ENCODE measurements at regions not wholly inside any gene's neighbourhood (a gene's known extent, or its start where the extent isn't known, plus 50 kb on each side); places are given as distances from the start of the nearest gene placed in this dataset.

DNA sequence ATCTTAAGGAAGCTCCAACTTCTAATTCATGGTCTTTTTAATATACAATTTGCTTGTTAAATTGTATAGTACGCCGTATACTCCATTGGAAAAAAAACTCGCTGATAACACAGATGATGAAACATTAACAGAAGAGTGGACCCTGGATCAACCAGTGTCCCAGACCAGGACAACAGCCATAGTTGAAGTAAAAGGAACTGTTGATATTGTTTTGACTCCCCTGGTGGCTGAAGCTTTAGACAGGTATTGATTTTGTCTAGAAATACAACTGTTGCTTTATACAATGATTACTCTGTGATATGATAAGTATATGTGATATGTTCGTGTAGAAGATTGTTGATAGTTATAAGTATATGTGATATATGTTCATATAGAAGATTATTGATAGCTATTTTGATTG lies 91.7 kb downstream of the BLTP1 start:
- TF ChIP-seq, protein P1, sequence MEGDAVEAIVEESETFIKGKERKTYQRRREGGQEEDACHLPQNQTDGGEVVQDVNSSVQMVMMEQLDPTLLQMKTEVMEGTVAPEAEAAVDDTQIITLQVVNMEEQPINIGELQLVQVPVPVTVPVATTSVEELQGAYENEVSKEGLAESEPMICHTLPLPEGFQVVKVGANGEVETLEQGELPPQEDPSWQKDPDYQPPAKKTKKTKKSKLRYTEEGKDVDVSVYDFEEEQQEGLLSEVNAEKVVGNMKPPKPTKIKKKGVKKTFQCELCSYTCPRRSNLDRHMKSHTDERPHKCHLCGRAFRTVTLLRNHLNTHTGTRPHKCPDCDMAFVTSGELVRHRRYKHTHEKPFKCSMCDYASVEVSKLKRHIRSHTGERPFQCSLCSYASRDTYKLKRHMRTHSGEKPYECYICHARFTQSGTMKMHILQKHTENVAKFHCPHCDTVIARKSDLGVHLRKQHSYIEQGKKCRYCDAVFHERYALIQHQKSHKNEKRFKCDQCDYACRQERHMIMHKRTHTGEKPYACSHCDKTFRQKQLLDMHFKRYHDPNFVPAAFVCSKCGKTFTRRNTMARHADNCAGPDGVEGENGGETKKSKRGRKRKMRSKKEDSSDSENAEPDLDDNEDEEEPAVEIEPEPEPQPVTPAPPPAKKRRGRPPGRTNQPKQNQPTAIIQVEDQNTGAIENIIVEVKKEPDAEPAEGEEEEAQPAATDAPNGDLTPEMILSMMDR (IDR thresholded peaks at IDR 0.05; ENCODE audit: low read depth, low read length) = no peak
- no peak for TF ChIP-seq EZH2phosphoT487 (IDR thresholded peaks at IDR 0.05; ENCODE audit: low read depth)
